ENCODE measurements at regions not wholly inside any gene's neighbourhood (a gene's known extent, or its start where the extent isn't known, plus 50 kb on each side); places are given as distances from the start of the nearest gene placed in this dataset.

GRCh38 chr2:883260-883802 lies 67.3 kb upstream of the SNTG2 start:
- H3K4me1 Mint-ChIP-seq (ENCODE audit: low read depth), result no peaks in the 10 kb centered on the region
- H3K4me3 Mint-ChIP-seq, result no peak overlapping the region
- no peaks in the 10 kb centered on the region for H3K9me3 Mint-ChIP-seq (ENCODE audit: low read depth)
- no peaks in the 10 kb centered on the region for H3K27me3 Mint-ChIP-seq
- no peaks in the 10 kb centered on the region for H3K36me3 Mint-ChIP-seq
- no peak overlapping the region for H3K27ac Mint-ChIP-seq

GRCh38 chr2:881204-881918 lies 69.3 kb upstream of the SNTG2 start:
- no peak overlapping the region for H3K4me3 Mint-ChIP-seq
- no peaks in the 10 kb centered on the region for H3K9me3 Mint-ChIP-seq (ENCODE audit: low read depth)
- H3K27ac Mint-ChIP-seq, result no peak overlapping the region
- H3K36me3 Mint-ChIP-seq, result no peaks in the 10 kb centered on the region
- no peaks in the 10 kb centered on the region for H3K4me1 Mint-ChIP-seq (ENCODE audit: low read depth)
- no peaks in the 10 kb centered on the region for H3K27me3 Mint-ChIP-seq

- no peaks in the 10 kb centered on the region for H3K27me3 Mint-ChIP-seq
- no peak overlapping the region for H3K27ac Mint-ChIP-seq
- no peaks in the 10 kb centered on the region for H3K9me3 Mint-ChIP-seq (ENCODE audit: low read depth)
- H3K4me1 Mint-ChIP-seq (ENCODE audit: low read depth), result no peaks in the 10 kb centered on the region
- no peaks in the 10 kb centered on the region for H3K36me3 Mint-ChIP-seq
- H3K4me3 Mint-ChIP-seq, result no peak overlapping the region
These were observed 70.3 kb upstream of the SNTG2 start for GRCh38 chr2:880201-880970.

- H3K27me3 Mint-ChIP-seq, result no peaks in the 10 kb centered on the region
- H3K36me3 Mint-ChIP-seq, result no peaks in the 10 kb centered on the region
- no peak overlapping the region for H3K27ac Mint-ChIP-seq
- H3K4me1 Mint-ChIP-seq (ENCODE audit: low read depth), result no peaks in the 10 kb centered on the region
- no peaks in the 10 kb centered on the region for H3K9me3 Mint-ChIP-seq (ENCODE audit: low read depth)
- no peak overlapping the region for H3K4me3 Mint-ChIP-seq
These were observed 71.1 kb upstream of the SNTG2 start for GRCh38 chr2:879540-879939.

- H3K27me3 Mint-ChIP-seq, result no peaks in the 10 kb centered on the region
- H3K36me3 Mint-ChIP-seq, result no peaks in the 10 kb centered on the region
- H3K4me1 Mint-ChIP-seq (ENCODE audit: low read depth), result no peaks in the 10 kb centered on the region
- H3K4me3 Mint-ChIP-seq, result no peak overlapping the region
- no peak overlapping the region for H3K27ac Mint-ChIP-seq
- no peaks in the 10 kb centered on the region for H3K9me3 Mint-ChIP-seq (ENCODE audit: low read depth)
These were observed 72.3 kb upstream of the SNTG2 start for GRCh38 chr2:878245-878930.

- H3K36me3 Mint-ChIP-seq, result no peaks in the 10 kb centered on the region
These were observed 72.9 kb upstream of the SNTG2 start for GRCh38 chr2:877747-878146.

GRCh38 chr2:875687-876615 lies 74.7 kb upstream of the SNTG2 start:
- no peak overlapping the region for H3K27ac Mint-ChIP-seq
- H3K4me3 Mint-ChIP-seq, result no peak overlapping the region
- no peaks in the 10 kb centered on the region for H3K36me3 Mint-ChIP-seq
- H3K27me3 Mint-ChIP-seq, result peaks cover 5% of the 10 kb centered on the region
- no peaks in the 10 kb centered on the region for H3K9me3 Mint-ChIP-seq (ENCODE audit: low read depth)
- no peaks in the 10 kb centered on the region for H3K4me1 Mint-ChIP-seq (ENCODE audit: low read depth)

More at GRCh38 chr2:877747-878146, 72.9 kb upstream of the SNTG2 start:
- Mint-ChIP-seq H3K4me3 (no peak overlapping the region), H3K9me3 (ENCODE audit: low read depth) (no peaks in the 10 kb centered on the region), H3K4me1 (ENCODE audit: low read depth) (no peaks in the 10 kb centered on the region), H3K27ac (no peak overlapping the region), H3K27me3 (no peaks in the 10 kb centered on the region)

- H3K27ac Mint-ChIP-seq, result no peak overlapping the region
- peaks cover 12% of the 10 kb centered on the region for H3K27me3 Mint-ChIP-seq
- no peaks in the 10 kb centered on the region for H3K9me3 Mint-ChIP-seq (ENCODE audit: low read depth)
- no peaks in the 10 kb centered on the region for H3K36me3 Mint-ChIP-seq
- no peak overlapping the region for H3K4me3 Mint-ChIP-seq
- peaks cover 5% of the 10 kb centered on the region for H3K4me1 Mint-ChIP-seq (ENCODE audit: low read depth)
These were observed 76.7 kb upstream of the SNTG2 start for GRCh38 chr2:873651-874580.

GRCh38 chr2:873027-873426 lies 77.6 kb upstream of the SNTG2 start:
- peaks cover 12% of the 10 kb centered on the region for H3K27me3 Mint-ChIP-seq
- no peak overlapping the region for H3K4me3 Mint-ChIP-seq
- no peaks in the 10 kb centered on the region for H3K9me3 Mint-ChIP-seq (ENCODE audit: low read depth)
- peaks cover 5% of the 10 kb centered on the region for H3K4me1 Mint-ChIP-seq (ENCODE audit: low read depth)
- H3K27ac Mint-ChIP-seq, result no peak overlapping the region
- no peaks in the 10 kb centered on the region for H3K36me3 Mint-ChIP-seq

GRCh38 chr2:871926-872680 lies 78.5 kb upstream of the SNTG2 start:
- H3K27me3 Mint-ChIP-seq, result peaks cover 12% of the 10 kb centered on the region
- no peaks in the 10 kb centered on the region for H3K36me3 Mint-ChIP-seq
- no peak overlapping the region for H3K27ac Mint-ChIP-seq
- H3K9me3 Mint-ChIP-seq (ENCODE audit: low read depth), result no peaks in the 10 kb centered on the region
- H3K4me1 Mint-ChIP-seq (ENCODE audit: low read depth), result peaks cover 5% of the 10 kb centered on the region
- no peak overlapping the region for H3K4me3 Mint-ChIP-seq

- no peak overlapping the region for H3K4me3 Mint-ChIP-seq
- no peaks in the 10 kb centered on the region for H3K36me3 Mint-ChIP-seq
These were observed 79.4 kb upstream of the SNTG2 start for GRCh38 chr2:871175-871727.

GRCh38 chr2:870426-870825 lies 80.2 kb upstream of the SNTG2 start:
- peaks cover 15% of the 10 kb centered on the region for H3K27me3 Mint-ChIP-seq
- no peak overlapping the region for H3K4me3 Mint-ChIP-seq
- H3K36me3 Mint-ChIP-seq, result no peaks in the 10 kb centered on the region
- no peak overlapping the region for H3K27ac Mint-ChIP-seq
- H3K4me1 Mint-ChIP-seq (ENCODE audit: low read depth), result peaks cover 5% of the 10 kb centered on the region
- H3K9me3 Mint-ChIP-seq (ENCODE audit: low read depth), result no peaks in the 10 kb centered on the region

More at GRCh38 chr2:871175-871727, 79.4 kb upstream of the SNTG2 start:
- H3K27ac Mint-ChIP-seq, result no peak overlapping the region
- peaks cover 5% of the 10 kb centered on the region for H3K4me1 Mint-ChIP-seq (ENCODE audit: low read depth)
- peaks cover 14% of the 10 kb centered on the region for H3K27me3 Mint-ChIP-seq
- H3K9me3 Mint-ChIP-seq (ENCODE audit: low read depth), result no peaks in the 10 kb centered on the region

- Mint-ChIP-seq H3K4me3 (no peak overlapping the region), H3K27me3 (peaks cover 16% of the 10 kb centered on the region), H3K27ac (no peak overlapping the region), H3K4me1 (ENCODE audit: low read depth) (peaks cover 5% of the 10 kb centered on the region), H3K9me3 (ENCODE audit: low read depth) (no peaks in the 10 kb centered on the region), H3K36me3 (no peaks in the 10 kb centered on the region)
These were observed 80.8 kb upstream of the SNTG2 start for GRCh38 chr2:869894-870293.
